ENCODE measurements at regions not wholly inside any gene's neighbourhood (a gene's known extent, or its start where the extent isn't known, plus 50 kb on each side); places are given as distances from the start of the nearest gene placed in this dataset.

- TF ChIP-seq CTCF (IDR thresholded peaks at IDR 0.05) (no peak), POLR2AphosphoS5 (IDR thresholded peaks at IDR 0.05; ENCODE audit: insufficient read depth in 1 of 2, low read depth in 1 of 2) (peak in 1 of 2 donors; percentile 82), POLR2A (IDR thresholded peaks at IDR 0.05) (no peak)
Measured at GRCh38 chr14:22333422-22334274, 255.4 kb downstream of the DAD1 start.

Measured in vagina (tissue), 2 donors.